Stimulated activated CD4-positive, alpha-beta T cell treated with anti-CD3 and anti-CD28 coated beads, Interleukin-2, amount 100 ng/mL, for 48 hours (primary cell): ENCODE measurements at regions not wholly inside any gene's neighbourhood (a gene's known extent, or its start where the extent isn't known, plus 50 kb on each side); places are given as distances from the start of the nearest gene placed in this dataset.
"Not testable (repeated sequence)": the region's sequence is repeated elsewhere in the genome, so short reads cannot be mapped to it uniquely, and the experiment has no call there.

Experiments used
- DNase-seq, 2 donors: peaks; one replicate each; pipeline ENCODE4 v3.0.0-alpha.2; 2020

DNA sequence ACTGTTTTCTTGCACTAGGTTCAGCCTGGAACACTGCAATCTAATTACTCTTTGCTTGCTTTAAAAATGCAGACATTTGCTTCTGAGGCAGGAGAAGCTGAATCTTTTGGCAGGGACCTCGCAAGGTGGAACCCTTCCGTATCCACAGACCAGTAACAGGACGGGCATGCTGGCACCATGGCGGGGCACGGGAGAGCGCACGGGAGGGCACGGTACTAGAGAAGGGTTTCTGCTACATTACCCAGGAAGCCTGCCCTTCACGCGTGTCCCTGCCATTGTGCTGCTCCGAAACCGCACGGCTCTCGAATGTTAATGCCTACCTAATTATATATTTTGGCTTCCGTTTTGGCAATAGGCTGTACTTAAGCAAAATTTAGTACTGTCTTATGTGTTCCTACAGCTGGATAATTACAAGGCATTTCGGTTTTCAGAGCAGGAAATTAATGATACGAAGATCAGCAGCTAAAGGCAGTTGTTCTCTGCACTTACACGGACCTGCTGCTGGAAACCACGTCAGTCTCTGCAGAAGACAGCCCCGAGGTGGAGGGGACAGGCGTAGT, 430.4 kb downstream of the IRS2 start:
- no peak for DNase-seq

DNA sequence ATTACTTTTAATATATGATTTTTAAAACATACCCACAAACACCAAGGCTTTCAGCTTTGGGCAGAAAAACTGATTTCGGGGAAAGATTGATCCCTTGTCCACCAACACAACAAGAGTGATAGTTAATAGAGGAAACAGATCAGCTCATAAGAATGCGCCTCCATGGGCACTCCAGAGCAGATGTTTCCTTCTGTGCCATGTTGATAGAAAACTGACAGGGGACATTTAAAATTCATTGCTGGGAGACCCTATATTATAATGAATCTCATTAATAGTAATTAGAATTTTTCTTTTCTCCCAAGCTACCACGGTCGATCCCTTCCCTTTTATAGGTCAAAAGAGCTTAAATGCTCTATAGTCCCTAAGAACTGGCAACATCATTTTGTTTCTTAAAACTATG, 431.2 kb downstream of the IRS2 start:
- no peak for DNase-seq

DNA sequence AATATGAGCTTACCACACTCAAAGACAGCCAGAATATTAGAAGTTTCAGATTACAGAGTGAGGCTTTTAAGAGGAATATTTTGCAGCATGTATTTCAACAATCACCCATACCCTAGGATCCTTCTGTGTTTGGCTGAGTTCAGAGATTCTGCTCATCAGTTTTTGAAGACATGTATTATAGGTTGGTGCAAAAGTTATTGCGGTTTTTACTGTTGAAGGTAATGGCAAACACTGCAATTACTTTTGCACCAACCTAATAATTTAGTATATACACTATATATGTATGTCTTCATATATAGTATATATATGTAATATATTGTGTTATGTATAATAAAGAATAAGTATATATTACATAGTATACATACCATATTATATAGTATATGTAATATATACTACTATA, 435.1 kb downstream of the IRS2 start:
- no peak for DNase-seq

DNA sequence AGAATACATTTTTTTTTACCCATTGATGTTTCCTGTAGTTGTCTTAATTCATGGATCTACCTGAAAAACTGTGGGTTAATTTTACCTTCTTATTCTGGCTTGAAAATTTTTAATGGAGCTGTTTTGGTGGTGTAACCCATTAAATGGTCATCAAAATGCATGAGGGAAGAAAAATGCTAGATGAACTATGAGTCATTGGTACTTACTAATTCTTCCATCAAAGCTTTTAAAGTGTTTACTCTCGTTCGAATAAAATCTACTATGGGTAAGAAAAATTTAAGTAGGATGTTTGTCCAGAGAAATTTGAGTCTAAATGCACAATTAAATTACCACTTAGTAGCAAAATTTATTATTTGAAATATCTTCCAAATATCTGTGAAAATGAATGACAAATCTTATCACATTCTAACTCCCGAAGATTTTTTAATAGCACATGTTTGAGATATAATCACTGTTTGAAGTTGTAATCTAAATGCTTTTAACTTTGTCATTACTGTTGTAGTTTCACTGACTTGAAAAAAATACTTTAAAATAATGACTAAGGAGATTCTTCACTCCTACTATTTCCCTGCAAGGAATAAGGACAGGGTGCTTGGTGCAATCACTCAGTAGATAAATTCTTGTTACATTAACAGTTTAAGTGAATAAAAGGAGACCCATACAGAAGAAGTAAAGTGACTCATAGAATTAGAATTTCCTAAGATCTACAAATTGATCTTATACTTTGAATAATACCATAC, 437.7 kb downstream of the IRS2 start:
- DNase-seq = no peak

DNA sequence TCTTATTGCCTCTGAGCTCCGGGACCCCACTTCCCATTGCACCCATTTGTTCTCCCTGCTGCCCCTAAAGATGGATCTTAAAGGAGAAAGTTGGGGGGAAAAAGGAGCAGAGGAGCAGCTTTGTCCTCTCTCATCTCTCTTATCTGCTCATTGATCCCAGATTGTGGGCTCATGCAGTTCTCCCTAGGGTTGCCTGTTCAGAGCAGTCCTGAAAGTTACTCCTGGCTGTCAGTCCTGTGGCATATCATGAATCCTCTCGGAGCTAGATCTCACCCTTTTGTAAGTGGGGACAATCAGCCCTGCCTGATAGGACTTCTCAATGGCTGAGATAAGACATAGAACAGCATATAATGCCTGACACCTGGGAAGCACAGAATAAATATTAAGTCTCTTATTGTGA, 440.3 kb downstream of the IRS2 start:
- DNase-seq = no peak

DNA sequence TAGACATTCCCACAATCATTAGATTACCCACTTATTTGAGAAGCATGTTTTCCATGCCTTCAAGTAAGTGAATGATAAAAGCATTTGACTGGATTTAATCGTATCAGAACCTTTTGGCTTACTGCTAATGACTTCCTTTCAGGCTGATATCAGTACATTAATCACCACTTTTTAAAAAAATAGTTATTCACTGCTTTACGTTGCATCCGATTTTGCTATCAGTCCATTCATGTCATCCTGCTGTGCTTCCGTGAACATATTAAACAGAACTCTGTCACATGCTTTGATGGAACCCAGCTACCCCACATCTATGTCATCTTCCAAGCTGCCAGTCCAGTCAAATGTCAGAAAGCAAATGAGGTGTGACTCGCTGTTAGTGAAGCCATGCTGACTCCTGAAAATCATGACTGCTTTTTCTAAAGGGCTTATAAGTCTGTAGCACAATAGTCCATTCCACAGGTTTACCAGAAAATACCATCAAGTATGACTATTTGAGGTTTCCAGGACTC, 440.9 kb downstream of the IRS2 start:
- DNase-seq = no peak

DNA sequence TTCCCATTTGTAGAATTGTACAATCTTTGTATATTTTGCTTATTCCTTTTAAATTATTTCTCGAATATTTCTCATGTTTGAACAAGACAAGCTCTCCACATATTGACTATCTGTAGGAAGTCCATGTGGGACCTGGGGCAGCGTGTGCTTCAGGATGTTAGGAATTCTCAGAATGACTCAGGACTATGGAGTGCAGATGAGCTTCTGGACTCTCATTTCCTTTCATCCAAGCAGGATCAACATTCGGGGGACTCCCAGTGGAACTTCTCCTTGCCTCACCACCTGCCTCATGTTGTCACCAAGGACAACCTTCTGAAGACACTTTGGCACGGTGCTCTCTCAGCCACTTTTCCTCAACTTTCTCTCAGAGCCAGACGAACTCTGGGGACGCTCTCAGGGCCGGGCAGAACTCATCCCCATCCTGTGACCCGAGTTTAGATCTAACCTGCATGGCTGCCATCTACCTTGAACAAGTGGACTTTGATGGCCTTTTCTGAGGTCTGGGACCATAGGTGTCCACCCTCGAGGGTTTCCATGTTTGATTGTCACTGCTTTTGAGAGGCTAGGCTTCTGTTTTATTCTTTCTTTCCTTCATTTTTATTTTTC, 441.7 kb downstream of the IRS2 start:
- DNase-seq = no peak

DNA sequence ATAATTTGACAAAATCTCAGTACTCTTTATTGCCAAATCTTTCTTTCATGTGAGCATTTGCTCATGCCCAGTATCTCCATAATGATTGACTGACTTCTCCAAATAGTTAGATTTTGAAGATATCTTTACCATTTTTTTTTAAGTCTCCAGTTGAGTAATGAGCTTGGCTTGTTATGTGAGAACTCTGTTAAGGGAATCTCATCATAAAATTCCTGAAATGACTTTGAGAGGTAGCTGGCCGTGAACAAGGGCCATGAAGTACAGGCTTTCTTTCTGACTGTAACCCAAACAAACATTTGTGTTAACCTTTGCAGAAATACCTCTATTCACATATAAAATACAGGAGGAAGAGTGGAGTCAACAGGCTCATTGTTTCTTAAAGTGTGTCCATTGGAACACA, 449.7 kb downstream of the IRS2 start:
- DNase-seq = no peak

DNA sequence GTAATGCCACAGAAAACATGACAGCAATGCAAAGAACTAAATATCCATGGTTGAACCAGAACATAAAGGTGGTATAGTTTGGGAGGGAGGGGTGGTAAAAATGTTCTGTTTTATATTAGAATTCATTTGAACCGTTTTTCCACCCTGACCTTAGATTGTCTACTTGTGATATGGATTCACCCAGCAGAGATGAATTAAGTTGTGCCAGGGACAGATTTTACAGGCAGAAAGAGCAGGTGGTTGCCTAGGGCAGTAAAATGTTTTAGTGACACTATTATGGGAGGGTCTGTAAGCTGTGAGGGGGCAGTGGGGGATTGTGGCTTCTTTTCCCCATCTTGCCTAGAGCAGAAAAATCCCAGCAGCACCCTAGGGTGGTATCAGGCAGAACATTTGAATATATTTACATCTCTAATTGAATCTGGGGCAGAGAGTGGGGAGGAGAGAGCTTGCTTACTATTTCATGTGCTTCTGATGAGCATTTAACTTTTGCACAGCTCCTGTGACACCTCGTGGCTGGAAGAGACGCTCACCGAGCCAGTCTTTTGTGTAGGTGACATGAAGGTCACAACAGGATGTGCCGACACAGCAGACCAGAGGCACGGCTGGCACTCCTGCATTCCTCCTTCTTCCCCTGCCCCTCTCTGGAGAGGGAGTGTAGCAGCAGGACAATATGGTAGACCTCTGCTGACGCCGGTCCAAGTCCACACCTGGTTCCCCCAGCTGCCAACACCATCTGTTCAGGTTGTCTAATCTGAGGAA, 452.3 kb downstream of the IRS2 start:
- no peak for DNase-seq

DNA sequence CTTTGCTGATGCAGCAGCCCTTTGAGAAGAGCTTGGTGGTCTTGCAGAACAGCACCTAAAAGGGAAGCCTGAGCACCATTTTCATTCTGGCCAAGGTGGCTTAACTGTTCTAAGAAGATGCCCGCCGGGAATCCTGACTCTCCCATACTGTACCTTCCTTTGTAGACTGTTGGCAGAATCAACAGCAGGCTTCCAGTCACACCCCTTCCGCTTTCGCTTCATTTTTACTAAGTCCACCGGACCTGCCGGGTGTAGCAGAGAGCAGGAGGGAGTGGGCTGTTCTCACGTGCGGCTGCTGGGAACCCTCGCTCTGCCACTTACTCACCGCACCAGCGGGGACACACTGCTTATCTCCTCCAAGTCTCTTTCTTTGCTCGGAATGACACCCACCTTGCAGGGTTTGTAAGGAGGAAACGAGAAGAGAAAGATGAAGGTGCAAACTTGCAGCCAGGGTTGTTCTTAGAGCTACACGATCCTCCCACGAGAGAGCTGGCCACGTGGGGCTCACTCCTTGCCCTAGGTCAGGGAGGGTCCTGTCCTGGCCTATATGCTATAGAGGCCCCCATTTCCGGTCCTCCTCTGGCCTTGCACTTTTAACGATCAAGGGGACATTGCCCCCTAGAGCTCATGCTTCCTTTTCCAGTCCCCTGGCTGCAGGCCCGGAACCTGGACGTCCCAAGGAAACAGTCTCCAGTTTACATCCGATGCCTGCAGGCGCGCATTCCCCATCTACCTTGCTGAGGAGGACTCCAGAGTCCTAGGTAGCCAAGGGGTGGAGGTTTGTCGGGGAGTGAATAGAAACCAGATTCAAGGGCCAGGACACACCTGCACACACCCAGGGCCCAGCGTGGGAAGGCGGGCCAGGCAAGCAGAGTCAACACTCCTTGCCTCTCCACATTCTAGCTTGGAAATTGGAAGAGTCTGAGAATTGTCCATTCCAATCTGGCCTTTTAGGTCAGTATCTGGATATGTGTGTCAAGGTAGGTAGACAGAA, 453.6 kb downstream of the IRS2 start:
- DNase-seq = no peak

DNA sequence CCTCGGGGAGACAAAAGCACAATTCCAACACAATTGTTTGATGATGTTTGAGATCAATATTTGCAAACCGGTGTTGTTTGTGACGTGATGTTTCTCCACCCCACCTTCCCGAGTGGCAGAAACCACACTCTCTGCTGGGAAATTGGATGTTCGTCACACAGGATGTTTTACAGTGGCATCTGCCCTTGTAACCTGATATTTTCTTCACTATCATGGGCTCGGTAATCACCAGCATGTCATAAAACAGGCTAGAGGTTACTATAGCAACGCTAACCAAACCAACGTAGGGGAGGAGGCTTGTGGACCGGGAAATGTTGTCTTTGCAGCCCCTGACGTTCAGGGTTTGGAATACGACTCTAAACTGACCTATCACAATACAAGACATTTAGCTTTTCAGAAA, 454.5 kb downstream of the IRS2 start:
- DNase-seq = no peak

DNA sequence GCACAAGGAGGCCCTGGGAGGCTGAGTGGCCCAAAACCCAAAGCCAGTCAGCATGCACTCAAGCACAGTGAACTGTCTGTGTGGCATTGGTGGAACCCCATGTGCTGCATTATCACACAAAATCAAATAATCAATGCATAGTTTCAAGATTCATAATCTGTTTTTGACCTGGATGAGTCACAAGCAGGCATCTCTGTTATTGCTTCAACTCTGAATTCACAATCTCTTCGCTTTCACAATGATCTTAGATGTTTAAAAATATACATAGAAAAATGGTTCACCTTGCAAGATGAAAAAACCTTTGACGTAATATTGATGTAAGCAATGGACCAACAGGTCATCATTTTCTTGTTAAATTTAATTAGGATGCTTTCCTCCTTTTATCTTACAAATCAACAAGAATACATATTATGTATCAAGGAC, 455.4 kb downstream of the IRS2 start:
- no peak for DNase-seq

DNA sequence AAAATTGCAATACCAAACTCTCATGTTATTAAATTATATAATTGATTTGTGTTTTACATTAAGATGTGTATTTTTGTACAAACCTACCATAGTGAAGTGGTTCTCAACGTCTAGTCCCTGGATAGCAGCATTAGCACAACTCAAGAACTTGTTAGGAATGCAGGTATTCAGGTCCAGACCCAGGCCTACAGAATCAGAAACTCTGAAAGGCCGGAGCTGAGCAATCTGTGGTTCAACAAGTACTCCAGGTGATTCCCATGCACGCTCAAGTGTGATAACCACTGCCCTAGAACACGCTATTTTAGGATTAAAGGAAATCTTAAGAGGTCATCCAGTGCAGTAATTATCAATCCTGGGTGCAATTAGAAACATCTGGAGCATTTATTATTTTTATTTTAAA, 456.3 kb downstream of the IRS2 start:
- no peak for DNase-seq

DNA sequence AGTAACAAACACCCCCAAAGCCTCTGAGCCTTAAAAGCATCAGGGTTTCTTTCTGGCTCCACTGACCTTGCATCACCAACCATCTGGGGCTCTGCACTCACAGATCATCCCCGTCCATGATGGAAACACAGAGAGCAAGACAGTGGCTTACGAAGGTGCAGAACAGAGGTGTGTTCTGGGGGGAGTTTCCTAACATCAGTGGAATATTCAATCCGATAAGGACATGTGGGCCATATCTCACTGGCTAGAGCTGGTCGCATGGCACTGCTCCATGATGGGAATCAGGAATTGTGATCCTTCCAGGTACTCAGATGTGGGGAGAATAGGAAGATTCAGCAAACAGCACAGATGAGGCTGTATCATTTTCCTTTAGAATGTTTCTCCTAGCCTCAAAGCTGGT, 457.2 kb downstream of the IRS2 start:
- no peak for DNase-seq

DNA sequence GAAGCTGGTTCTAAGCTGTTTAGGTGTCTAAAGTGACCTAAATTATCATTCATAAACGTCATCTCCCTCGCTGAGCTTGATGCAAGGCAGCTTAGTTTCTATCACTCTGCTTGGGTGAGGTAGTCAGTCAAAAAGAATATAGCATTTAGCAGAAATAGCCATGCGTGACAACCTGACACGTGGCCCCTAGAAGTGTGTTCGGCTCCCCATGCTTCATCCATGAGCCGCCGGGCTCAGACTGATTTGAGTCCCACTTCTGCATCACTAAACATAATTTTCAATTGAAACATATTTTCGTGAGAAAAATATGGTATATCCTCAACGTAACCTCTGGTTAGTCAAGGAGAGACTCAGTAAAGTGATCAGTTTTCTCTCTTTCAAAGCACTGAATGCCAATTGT, 459.8 kb downstream of the IRS2 start:
- DNase-seq = no peak

DNA sequence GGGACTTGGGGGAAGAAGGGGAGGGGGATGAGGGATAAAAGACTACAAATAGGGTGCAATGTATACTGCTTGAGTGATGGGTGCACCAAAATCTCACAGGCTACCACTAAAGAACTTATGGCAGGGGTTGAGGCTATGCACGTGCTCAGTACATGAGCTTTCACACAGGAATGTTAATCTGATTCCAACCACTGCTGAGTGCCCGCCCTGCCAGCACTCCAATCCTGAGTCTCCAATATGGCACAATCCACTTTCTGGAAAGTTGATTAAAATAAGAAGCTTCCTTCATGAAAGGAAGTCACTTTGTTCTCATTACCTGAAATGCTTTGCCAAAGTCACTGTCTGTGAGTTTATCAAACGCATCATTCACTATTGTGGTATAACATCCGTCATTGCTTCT, 463.0 kb downstream of the IRS2 start:
- DNase-seq = no peak

DNA sequence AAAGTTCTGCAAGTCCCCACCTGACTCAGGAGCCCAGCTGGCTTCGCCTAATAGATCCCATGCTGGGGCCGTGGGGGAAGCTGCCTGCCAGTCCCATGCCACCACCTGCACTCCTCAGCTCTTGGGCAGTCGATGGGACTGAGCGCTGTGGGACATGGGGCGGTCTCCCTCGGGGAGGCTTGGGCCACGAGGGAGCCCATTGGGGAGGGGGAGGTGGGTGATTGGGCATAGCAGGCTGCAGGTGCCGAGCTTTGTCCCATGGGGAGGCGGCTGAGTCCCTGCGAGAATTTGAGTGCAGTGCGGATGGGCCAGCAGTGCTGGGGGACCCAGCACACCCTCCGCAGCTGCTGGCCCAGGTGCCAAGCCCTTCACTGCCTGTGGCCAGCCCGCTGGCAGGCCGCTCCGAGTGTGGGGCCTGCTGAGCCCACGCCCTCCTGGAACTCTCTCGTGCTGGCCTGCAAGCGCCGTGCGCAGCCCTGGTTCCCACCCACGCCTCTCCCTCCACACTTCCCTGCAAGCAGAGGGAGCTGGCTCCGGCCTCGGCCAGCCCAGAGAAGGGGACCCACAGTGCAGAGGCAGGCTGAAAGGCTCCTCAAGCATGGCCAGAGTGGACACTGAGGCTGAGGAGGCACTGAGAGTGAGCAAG, 467.3 kb downstream of the IRS2 start:
- no peak for DNase-seq

DNA sequence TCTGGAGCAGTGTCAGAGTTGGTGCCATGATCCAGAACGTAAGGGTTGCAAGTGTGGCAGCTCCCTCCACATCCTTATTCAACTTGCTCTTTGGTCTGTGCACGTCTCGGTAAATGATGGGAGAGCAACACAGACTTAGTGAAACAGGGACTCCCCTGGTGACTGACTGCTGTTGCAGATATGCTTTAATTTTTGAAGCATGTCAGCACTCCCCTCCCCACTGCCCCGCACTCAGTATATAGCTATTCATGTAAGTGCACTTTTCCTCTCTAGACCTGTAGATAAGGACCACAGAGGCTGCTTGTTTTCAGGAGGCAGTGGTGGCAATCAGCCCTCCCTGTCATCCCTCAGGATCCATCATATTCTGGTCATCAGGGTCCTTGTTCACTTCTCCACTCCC, 470.9 kb downstream of the IRS2 start:
- no peak for DNase-seq

DNA sequence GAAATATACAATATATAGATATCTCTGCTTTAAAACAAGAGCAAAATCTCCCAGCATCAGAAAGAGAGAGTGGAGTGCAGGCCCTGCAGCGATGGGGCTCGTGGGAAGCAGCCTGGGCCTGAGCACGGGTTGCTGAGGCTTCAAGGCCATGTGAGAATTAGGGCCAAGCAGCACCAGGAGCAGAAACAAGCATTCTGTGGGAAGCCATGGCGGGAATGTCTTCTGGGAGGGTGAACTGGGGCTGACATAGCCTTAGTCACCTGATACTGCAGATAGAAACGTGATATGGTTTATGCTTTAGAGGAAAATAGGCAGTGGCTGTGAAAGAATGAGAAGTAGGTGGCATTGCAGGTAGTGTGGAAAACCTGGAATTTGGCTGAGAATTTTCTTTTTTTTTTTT, 472.3 kb downstream of the IRS2 start:
- no peak for DNase-seq

DNA sequence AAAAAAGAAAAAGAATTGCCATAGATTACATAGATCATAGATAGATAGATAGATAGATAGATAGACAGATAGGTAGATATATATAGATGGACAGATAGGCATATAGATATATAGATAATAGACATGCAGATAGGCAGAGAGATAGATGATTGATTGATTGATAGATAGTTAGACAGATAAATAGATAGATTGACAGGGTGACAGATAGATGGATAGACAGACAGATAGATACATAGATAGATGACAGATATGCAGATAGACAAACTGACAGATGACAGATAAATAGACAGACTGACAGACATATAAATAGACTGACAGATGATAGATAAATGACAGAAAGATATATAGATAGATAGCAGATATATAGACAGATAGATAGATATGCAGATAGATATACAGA, 474.0 kb downstream of the IRS2 start:
- no peak for DNase-seq

DNA sequence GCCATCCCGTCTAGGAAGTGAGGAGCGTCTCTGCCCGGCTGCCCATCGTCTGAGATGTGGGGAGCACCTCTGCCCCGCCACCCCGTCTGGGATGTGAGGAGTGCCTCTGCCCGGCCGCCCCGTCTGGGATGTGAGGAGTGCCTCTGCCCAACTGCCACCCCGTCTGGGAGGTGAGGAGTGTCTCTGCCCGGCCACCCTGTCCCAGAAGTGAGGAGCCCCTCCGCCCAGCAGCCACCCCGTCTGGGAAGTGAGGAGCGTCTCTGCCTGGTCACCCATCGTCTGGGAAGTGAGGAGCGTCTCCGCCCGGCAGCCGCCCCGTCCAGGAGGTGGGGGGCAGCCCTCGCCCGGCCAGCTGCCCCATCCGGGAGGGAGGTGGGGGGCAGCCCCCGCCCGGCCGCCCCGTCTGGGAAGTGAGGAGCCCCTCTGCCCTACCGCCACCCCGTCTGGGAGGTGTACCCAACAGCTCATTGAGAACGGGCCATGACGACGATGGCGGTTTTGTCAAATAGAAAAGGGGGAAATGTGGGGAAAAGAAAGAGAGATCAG, 474.9 kb downstream of the IRS2 start:
- not testable (repeated sequence) for DNase-seq
